Thyroid gland (tissue), 4 donors: ENCODE measurements at regions not wholly inside any gene's neighbourhood (a gene's known extent, or its start where the extent isn't known, plus 50 kb on each side); places are given as distances from the start of the nearest gene placed in this dataset.

Experiments used
- DNase-seq, 2 donors: peaks; one replicate each; pipeline ENCODE4 v3.0.0-alpha.2; 2019
- H3K27ac ChIP-seq, 3 donors: fragments of 200-600 bp; sonication (generic); 1 replicate in 2 of 3; 2 replicates in 1 of 3; pipeline ENCODE4 v1.5.1; 2016 to 2019; ENCODE audit warnings: mild to moderate bottlenecking in 1 of 3, moderate library complexity in 1 of 3
- H3K27me3 ChIP-seq: fragments of 200-600 bp; sonication (generic); one replicate; pipeline ENCODE4 v1.5.1; 2019
- H3K36me3 ChIP-seq, 2 donors: fragments of 200-600 bp; sonication (generic); one replicate each; pipeline ENCODE4 v1.5.1; 2016 to 2019
- H3K4me1 ChIP-seq, 2 donors: fragments of 200-600 bp; sonication (generic); one replicate each; pipeline ENCODE4 v1.5.1; 2017 to 2019
- H3K4me3 ChIP-seq, 3 donors: fragments of 200-600 bp; sonication (generic); replicated peaks in 1 of 3; 1 replicate in 2 of 3; 2 replicates in 1 of 3; pipeline ENCODE4 v1.5.1; 2016; ENCODE audit warnings: mild to moderate bottlenecking in 1 of 3
- H3K9me3 ChIP-seq: fragments of 200-600 bp; sonication (generic); one replicate; pipeline ENCODE4 v1.5.1; 2017
- POLR2A ChIP-seq, 2 donors: fragments of 450-650 bp; IDR thresholded peaks; one replicate each; pipeline ENCODE4 v1.6.1; 2017; ENCODE audit warnings: antibody characterized with exemption in 2 of 2, mild to moderate bottlenecking in 2 of 2, moderate library complexity in 1 of 2
- WGBS, 2 donors: methylation state at CpG; one replicate each; pipeline ENCODE4 v1.1.5; 2017; 5-methylcytosine and 5-hydroxymethylcytosine counted together
- intact Hi-C: fragments of 100-400 bp; cut with DNase I; formaldehyde crosslinking; loops from one replicate; pipeline ENCODE4 v1.15.1; 2023
- TF ChIP-seq, protein P1 (sequence below), 6 experiments: fragments of 200-600 bp in 3 of 6; fragments of 450-650 bp in 3 of 6; sonication (generic) in 3 of 6; IDR thresholded peaks; one replicate each; pipeline ENCODE4 v1.5.1; 2016 to 2019; ENCODE audit warnings: antibody characterized with exemption in 6 of 6, mild to moderate bottlenecking in 2 of 6, inconsistent platforms in 1 of 6, moderate library complexity in 1 of 6

DNA sequence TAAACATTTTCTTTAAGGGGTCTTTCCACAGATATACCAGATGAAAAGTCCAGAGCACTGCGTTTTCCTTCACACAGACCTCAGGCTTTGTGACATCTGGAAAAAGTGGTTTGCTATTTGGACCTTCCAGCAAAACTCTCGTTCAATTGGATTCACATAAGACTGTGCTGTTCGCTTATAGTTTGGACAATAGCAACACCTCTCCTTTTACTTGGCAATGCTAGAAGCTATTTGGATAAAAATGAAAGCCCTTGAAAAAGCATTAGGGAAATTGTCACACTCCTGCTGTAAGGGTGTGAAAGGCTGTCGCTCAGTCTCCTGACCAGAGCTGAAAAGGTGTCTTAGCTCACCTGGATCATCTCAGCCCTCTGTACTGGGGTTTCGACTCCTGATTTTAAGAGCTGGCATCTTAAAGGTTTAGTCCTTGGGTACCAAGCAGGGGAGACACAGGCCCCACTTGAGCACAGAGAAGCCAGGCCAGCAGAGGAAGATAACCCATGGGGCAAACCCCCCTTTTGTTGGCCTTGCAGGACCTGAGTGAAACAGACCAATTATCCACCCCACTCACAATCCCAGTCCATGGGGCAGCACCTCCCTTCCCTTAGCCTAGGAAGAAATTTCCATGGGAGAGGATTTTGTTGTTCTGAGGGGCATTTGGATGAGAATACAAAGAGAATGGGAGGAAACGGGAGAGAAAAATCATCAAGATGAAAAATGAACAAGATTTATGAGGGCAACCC is 257.6 kb downstream of the DLEU7 start:
- Histone ChIP-seq H3K9me3 (no peaks in the 10 kb centered on the region), H3K27me3 (no peaks in the 10 kb centered on the region), H3K27ac (no peak overlapping the region), H3K4me3 (no peak overlapping the region), H3K36me3 (no peaks in the 10 kb centered on the region), H3K4me1 (peaks cover 0 to 9% of the 10 kb centered on the region in 2 donors)
- intact Hi-C loops, result no loop called here
- DNase-seq, result no peak
- no peak for TF ChIP-seq POLR2A (IDR thresholded peaks at IDR 0.05)
- TF ChIP-seq, protein P1, sequence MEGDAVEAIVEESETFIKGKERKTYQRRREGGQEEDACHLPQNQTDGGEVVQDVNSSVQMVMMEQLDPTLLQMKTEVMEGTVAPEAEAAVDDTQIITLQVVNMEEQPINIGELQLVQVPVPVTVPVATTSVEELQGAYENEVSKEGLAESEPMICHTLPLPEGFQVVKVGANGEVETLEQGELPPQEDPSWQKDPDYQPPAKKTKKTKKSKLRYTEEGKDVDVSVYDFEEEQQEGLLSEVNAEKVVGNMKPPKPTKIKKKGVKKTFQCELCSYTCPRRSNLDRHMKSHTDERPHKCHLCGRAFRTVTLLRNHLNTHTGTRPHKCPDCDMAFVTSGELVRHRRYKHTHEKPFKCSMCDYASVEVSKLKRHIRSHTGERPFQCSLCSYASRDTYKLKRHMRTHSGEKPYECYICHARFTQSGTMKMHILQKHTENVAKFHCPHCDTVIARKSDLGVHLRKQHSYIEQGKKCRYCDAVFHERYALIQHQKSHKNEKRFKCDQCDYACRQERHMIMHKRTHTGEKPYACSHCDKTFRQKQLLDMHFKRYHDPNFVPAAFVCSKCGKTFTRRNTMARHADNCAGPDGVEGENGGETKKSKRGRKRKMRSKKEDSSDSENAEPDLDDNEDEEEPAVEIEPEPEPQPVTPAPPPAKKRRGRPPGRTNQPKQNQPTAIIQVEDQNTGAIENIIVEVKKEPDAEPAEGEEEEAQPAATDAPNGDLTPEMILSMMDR (IDR thresholded peaks at IDR 0.05), result no peak
- 78 to 87% methylated on average over 6 of the region's 6 CpGs for WGBS, 2 donors

DNA sequence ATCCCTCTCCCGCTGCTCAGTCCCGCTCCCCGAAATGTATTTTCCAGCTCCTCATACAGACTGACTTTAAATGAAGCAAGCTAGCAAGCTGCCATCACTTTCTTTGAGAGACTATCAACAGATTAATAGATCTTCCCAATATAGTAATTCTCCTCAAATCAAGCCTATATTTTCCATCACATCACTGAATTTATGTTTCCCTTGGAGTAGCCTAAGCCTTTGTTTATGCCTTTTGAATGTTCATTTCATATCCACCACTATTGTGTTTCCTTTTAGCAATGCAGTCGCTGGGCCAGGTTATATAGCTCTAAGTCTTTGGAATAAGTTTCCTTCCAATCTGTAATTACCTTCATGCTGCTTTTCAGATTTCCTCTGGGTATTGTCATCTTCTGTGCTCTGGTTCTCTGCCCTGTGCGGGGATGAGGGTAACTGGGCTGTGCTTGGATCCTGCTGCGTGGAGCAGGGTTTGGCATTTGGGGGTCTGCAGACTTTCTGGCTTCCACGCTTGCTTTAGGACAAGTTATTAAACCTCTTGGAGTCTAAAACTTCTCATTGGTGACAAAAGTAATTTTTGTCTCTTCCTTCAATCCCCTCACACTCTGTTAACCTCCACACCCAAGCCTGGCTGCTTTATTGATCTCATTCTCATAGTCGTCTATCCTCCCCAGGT is 256.9 kb downstream of the DLEU7 start:
- peaks cover 0 to 9% of the 10 kb centered on the region in 2 donors for H3K4me1 ChIP-seq
- no peak for TF ChIP-seq POLR2A (IDR thresholded peaks at IDR 0.05)
- TF ChIP-seq, protein P1 (IDR thresholded peaks at IDR 0.05), result no peak
- WGBS, 2 donors, result 80 to 86% methylated on average over 8 of the region's 8 CpGs
- no peaks in the 10 kb centered on the region for H3K27me3 ChIP-seq
- no peaks in the 10 kb centered on the region for H3K36me3 ChIP-seq
- H3K9me3 ChIP-seq, result no peaks in the 10 kb centered on the region
- DNase-seq, result no peak
- intact Hi-C loops, result no loop called here
- no peak overlapping the region for H3K4me3 ChIP-seq
- H3K27ac ChIP-seq, result no peak overlapping the region

DNA sequence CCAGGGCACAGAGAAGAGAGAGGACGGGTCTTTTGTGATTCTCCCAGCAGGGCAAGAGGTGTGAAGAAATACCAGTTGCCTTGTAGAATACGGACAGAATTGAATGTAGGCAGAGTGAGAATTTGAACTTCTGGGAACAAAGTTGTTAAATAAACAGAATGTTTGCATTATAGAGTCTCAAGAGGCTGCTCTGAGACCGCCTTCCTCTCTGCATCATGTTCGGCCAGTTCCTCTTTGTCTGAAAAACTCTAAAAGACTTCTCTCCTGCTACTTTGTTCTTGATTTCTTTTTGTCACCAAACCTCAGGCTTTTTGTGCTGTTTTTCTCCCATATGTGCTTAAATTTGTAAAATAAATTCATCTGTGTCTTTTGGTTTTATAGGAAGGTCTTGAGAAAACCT is 256.4 kb downstream of the DLEU7 start:
- DNase-seq, result no peak
- Histone ChIP-seq H3K4me1 (peaks cover 0 to 9% of the 10 kb centered on the region in 2 donors), H3K27ac (no peak overlapping the region), H3K9me3 (no peaks in the 10 kb centered on the region), H3K4me3 (no peak overlapping the region), H3K27me3 (no peaks in the 10 kb centered on the region), H3K36me3 (no peaks in the 10 kb centered on the region)
- WGBS, 2 donors, result 75 to 78% methylated on average over 4 of the region's 4 CpGs
- TF ChIP-seq, protein P1 (IDR thresholded peaks at IDR 0.05), result no peak
- TF ChIP-seq POLR2A (IDR thresholded peaks at IDR 0.05), result no peak
- intact Hi-C loops, result no loop called here

DNA sequence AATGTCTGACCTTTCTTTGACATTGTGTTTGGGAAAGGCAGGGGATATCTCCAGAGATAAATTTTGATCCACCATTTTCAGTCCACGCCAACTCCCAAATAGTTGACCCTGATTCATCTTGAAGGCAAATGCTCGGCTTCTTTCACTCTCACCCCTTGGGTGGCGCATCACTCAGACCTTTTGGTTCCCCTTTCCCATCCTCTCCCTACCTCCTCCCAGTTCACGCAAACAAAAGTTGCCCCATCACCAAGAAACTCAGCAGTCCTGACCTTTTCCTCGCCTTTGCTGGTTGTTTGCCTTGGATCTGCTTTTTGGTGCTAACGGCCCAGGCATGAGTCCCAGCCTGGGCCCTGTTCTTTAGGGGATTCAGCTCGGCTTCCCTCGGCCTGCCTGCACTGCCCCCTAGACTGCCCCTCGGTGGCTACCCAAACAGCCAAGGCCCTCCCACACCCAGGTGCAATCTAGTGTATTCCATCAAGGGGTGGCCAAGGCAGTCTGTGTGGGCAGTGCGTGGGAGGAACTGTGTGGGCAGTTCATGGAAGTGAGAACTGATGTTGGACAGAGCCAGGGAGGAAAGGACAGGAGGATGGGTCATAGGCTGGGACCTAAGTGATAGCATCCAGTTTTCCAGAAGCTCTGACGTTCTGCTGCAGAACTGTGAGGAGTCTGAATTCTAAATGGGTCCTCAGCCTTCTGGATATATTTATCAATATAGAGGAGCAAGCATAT is 255.7 kb downstream of the DLEU7 start:
- Histone ChIP-seq H3K27me3 (no peaks in the 10 kb centered on the region), H3K4me3 (no peak overlapping the region), H3K27ac (no peak overlapping the region), H3K9me3 (no peaks in the 10 kb centered on the region), H3K36me3 (no peaks in the 10 kb centered on the region), H3K4me1 (peaks cover 0 to 9% of the 10 kb centered on the region in 2 donors)
- intact Hi-C loops, result no loop called here
- 87 to 94% methylated on average over 11 of the region's 11 CpGs for WGBS, 2 donors
- TF ChIP-seq POLR2A (IDR thresholded peaks at IDR 0.05), result no peak
- TF ChIP-seq, protein P1 (IDR thresholded peaks at IDR 0.05), result no peak
- DNase-seq, result no peak
